Stimulated activated CD8-positive, alpha-beta memory T cell treated with anti-CD3 and anti-CD28 coated beads, Interleukin-15, amount 100 ng/mL, for 1 hour (primary cell): ENCODE measurements at regions not wholly inside any gene's neighbourhood (a gene's known extent, or its start where the extent isn't known, plus 50 kb on each side); places are given as distances from the start of the nearest gene placed in this dataset.

ENCODE experiments used
- DNase-seq: peaks from one replicate; pipeline ENCODE4 v3.0.0-alpha.2; 2020; ENCODE audit warnings: low read depth

GRCh38 chr3:15952543-15953175 lies 154.9 kb upstream of the ANKRD28 start:
- DNase-seq: no peak

- no peak for DNase-seq
Observed at GRCh38 chr3:15953841-15954240, 156.1 kb upstream of the ANKRD28 start.

- no peak for DNase-seq
Observed at GRCh38 chr3:15955968-15956367, 158.2 kb upstream of the ANKRD28 start.

- no peak for DNase-seq
Observed at GRCh38 chr3:15958692-15959433, 161.1 kb upstream of the ANKRD28 start.

GRCh38 chr3:15959434-15959811 lies 161.6 kb upstream of the ANKRD28 start:
- no peak for DNase-seq

GRCh38 chr3:15964605-15965442 lies 167.0 kb upstream of the ANKRD28 start:
- DNase-seq: no peak

- DNase-seq: no peak
Observed at GRCh38 chr3:15967577-15967976, 169.8 kb upstream of the ANKRD28 start.

- DNase-seq: no peak
Observed at GRCh38 chr3:15969874-15970640, 172.3 kb upstream of the ANKRD28 start.

GRCh38 chr3:15973414-15973813 lies 175.6 kb upstream of the ANKRD28 start:
- DNase-seq: no peak

GRCh38 chr3:15973940-15974339 lies 176.2 kb upstream of the ANKRD28 start:
- no peak for DNase-seq

- no peak for DNase-seq
Observed at GRCh38 chr3:15974647-15975046, 176.9 kb upstream of the ANKRD28 start.

GRCh38 chr3:15976524-15976923 lies 178.7 kb upstream of the ANKRD28 start:
- DNase-seq: no peak

GRCh38 chr3:15977090-15977489 lies 179.3 kb upstream of the ANKRD28 start:
- DNase-seq: no peak

GRCh38 chr3:15977598-15978232 lies 179.9 kb upstream of the ANKRD28 start:
- no peak for DNase-seq

GRCh38 chr3:15978801-15979200 lies 181.0 kb upstream of the ANKRD28 start:
- DNase-seq: no peak

- no peak for DNase-seq
Observed at GRCh38 chr3:15979495-15979894, 181.7 kb upstream of the ANKRD28 start.

- no peak for DNase-seq
Observed at GRCh38 chr3:15979900-15980299, 182.1 kb upstream of the ANKRD28 start.

- DNase-seq: no peak
Observed at GRCh38 chr3:15982243-15982642, 184.5 kb upstream of the ANKRD28 start.

GRCh38 chr3:15982667-15983196 lies 185.0 kb upstream of the ANKRD28 start:
- DNase-seq: no peak

- no peak for DNase-seq
Observed at GRCh38 chr3:15983232-15983631, 185.5 kb upstream of the ANKRD28 start.

GRCh38 chr3:15983693-15984092 lies 185.9 kb upstream of the ANKRD28 start:
- no peak for DNase-seq
